Endodermal cell (in vitro differentiated cells): ENCODE measurements at regions not wholly inside any gene's neighbourhood (a gene's known extent, or its start where the extent isn't known, plus 50 kb on each side); places are given as distances from the start of the nearest gene placed in this dataset.
A peak's percentile ranks its signal among the peaks of the same experiment; 100 is the strongest.

Source experiments
- DNase-seq: peaks from one replicate; pipeline ENCODE4 v3.0.0-alpha.2; 2017
- H3K27ac ChIP-seq: 2 replicates; pipeline ENCODE4 v1.5.1; 2013; ENCODE audit warnings: mild to moderate bottlenecking, low read depth, low read length, moderate library complexity
- H3K27me3 ChIP-seq: 2 replicates; pipeline ENCODE4 v1.6.1; 2013; ENCODE audit warnings: mild to moderate bottlenecking, low read length, moderate library complexity; ENCODE audit not compliant: insufficient read depth, control insufficient read depth, poor library complexity, severe bottlenecking
- H3K36me3 ChIP-seq: 2 replicates; pipeline ENCODE4 v1.7.0; 2013; ENCODE audit warnings: mild to moderate bottlenecking, low read length, moderate library complexity; ENCODE audit not compliant: control insufficient read depth, insufficient read depth
- H3K4me1 ChIP-seq: one replicate; pipeline ENCODE4 v1.7.0; 2013; ENCODE audit warnings: low read length; ENCODE audit not compliant: control insufficient read depth, insufficient read depth
- H3K4me3 ChIP-seq: 2 replicates; pipeline ENCODE4 v1.5.1; 2013; ENCODE audit warnings: mild to moderate bottlenecking, low read length, moderate library complexity
- H3K9ac ChIP-seq: 2 replicates; pipeline ENCODE4 v1.6.1; 2013; ENCODE audit warnings: mild to moderate bottlenecking, low read length, moderate library complexity; ENCODE audit not compliant: poor library complexity, severe bottlenecking; ENCODE audit errors: extremely low read depth
- H3K9me3 ChIP-seq: 2 replicates; pipeline ENCODE4 v1.6.1; 2013; ENCODE audit warnings: mild to moderate bottlenecking, low read length, moderate library complexity; ENCODE audit not compliant: control insufficient read depth
- H3K27ac Mint-ChIP-seq: 2 replicates; pipeline ENCODE4 v1.8.0; 2020; ENCODE audit warnings: mixed read lengths
- H3K27me3 Mint-ChIP-seq: 2 replicates; pipeline ENCODE4 v1.8.0; 2021; ENCODE audit warnings: mild to moderate bottlenecking, mixed read lengths; ENCODE audit not compliant: insufficient read depth
- H3K36me3 Mint-ChIP-seq: 2 replicates; pipeline ENCODE4 v1.8.0; 2020; ENCODE audit warnings: low read depth, mixed read lengths
- H3K4me1 Mint-ChIP-seq: 2 replicates; pipeline ENCODE4 v1.8.0; 2020; ENCODE audit warnings: mixed read lengths
- H3K4me3 Mint-ChIP-seq: 2 replicates; pipeline ENCODE4 v1.8.0; 2020; ENCODE audit warnings: mild to moderate bottlenecking, moderate library complexity, mixed read lengths
- H3K9me3 Mint-ChIP-seq: 2 replicates; pipeline ENCODE4 v1.8.0; 2020; ENCODE audit warnings: mild to moderate bottlenecking, mixed read lengths
- CTCF ChIP-seq: fragments of 200-600 bp; sonication (generic); conservative IDR thresholded peaks from 2 replicates; pipeline ENCODE4 v1.5.0; 2021; ENCODE audit warnings: antibody characterized with exemption, mild to moderate bottlenecking
- WGBS, 2 experiments: methylation state at CpG; one replicate each; pipeline versions ENCODE4 v1.1.5 to v1.1.7; 2013; ENCODE audit warnings: missing lambda C conversion rate in 2 of 2, mixed read lengths in 1 of 2; ENCODE audit not compliant: insufficient coverage in 1 of 2, insufficient read length in 1 of 2; 5-methylcytosine and 5-hydroxymethylcytosine counted together

GRCh38 chr3:86561215-86561614 lies 429.7 kb downstream of the VGLL3 start:
- WGBS, 2 experiments = 80 to 95% methylated on average over 2 to 5 of the region's 5 CpGs
- no peaks in the 10 kb centered on the region for H3K9me3 Mint-ChIP-seq

GRCh38 chr3:86554383-86554782 lies 436.6 kb downstream of the VGLL3 start:
- H3K9me3 ChIP-seq = no peaks in the 10 kb centered on the region
- no peaks in the 10 kb centered on the region for H3K36me3 ChIP-seq
- H3K4me3 Mint-ChIP-seq = no peak overlapping the region
- H3K9me3 Mint-ChIP-seq = peaks cover 5% of the 10 kb centered on the region
- no peak overlapping the region for H3K4me3 ChIP-seq
- peaks cover 1% of the 10 kb centered on the region for H3K4me1 Mint-ChIP-seq
- no peaks in the 10 kb centered on the region for H3K27me3 ChIP-seq
- H3K27ac ChIP-seq = no peak overlapping the region
- no peak overlapping the region for H3K9ac ChIP-seq
- no peaks in the 10 kb centered on the region for H3K4me1 ChIP-seq
- peak; percentile 29 for TF ChIP-seq CTCF
- H3K36me3 Mint-ChIP-seq = no peaks in the 10 kb centered on the region
- 80 to 87% methylated on average over 5 of the region's 5 CpGs for WGBS, 2 experiments
- no peak overlapping the region for H3K27ac Mint-ChIP-seq
- H3K27me3 Mint-ChIP-seq = no peaks in the 10 kb centered on the region
- no peak for DNase-seq

More at GRCh38 chr3:86561215-86561614, 429.7 kb downstream of the VGLL3 start:
- no peaks in the 10 kb centered on the region for H3K36me3 ChIP-seq
- no peak overlapping the region for H3K4me3 Mint-ChIP-seq
- DNase-seq = no peak
- no peak for TF ChIP-seq CTCF
- H3K27me3 Mint-ChIP-seq = no peaks in the 10 kb centered on the region
- no peaks in the 10 kb centered on the region for H3K27me3 ChIP-seq
- H3K36me3 Mint-ChIP-seq = no peaks in the 10 kb centered on the region
- no peaks in the 10 kb centered on the region for H3K9me3 ChIP-seq
- H3K27ac Mint-ChIP-seq = no peak overlapping the region
- H3K4me1 Mint-ChIP-seq = peaks cover 21% of the 10 kb centered on the region
- no peak overlapping the region for H3K27ac ChIP-seq
- H3K9ac ChIP-seq = no peak overlapping the region
- H3K4me3 ChIP-seq = no peak overlapping the region
- H3K4me1 ChIP-seq = peaks cover 8% of the 10 kb centered on the region

- H3K4me1 ChIP-seq = no peaks in the 10 kb centered on the region
- Mint-ChIP-seq H3K4me1 (peaks cover 5% of the 10 kb centered on the region), H3K9me3 (peaks cover 6% of the 10 kb centered on the region), H3K27ac (no peak overlapping the region), H3K27me3 (no peaks in the 10 kb centered on the region), H3K36me3 (no peaks in the 10 kb centered on the region), H3K4me3 (no peak overlapping the region)
- peak; percentile 74 for DNase-seq
- no peaks in the 10 kb centered on the region for H3K36me3 ChIP-seq
- H3K4me3 ChIP-seq = no peak overlapping the region
- WGBS, 2 experiments = 36% methylated on average over 1 of the region's 2 CpGs; no CpG with 5 or more reads in 1 of the 2 experiments
- peak; percentile 27 for TF ChIP-seq CTCF
- H3K27me3 ChIP-seq = no peaks in the 10 kb centered on the region
- H3K9me3 ChIP-seq = no peaks in the 10 kb centered on the region
- no peak overlapping the region for H3K27ac ChIP-seq
- H3K9ac ChIP-seq = no peak overlapping the region
Measured at GRCh38 chr3:86547692-86548091, 443.3 kb downstream of the VGLL3 start.
